ENCODE measurements at regions not wholly inside any gene's neighbourhood (a gene's known extent, or its start where the extent isn't known, plus 50 kb on each side); places are given as distances from the start of the nearest gene placed in this dataset.

DNA sequence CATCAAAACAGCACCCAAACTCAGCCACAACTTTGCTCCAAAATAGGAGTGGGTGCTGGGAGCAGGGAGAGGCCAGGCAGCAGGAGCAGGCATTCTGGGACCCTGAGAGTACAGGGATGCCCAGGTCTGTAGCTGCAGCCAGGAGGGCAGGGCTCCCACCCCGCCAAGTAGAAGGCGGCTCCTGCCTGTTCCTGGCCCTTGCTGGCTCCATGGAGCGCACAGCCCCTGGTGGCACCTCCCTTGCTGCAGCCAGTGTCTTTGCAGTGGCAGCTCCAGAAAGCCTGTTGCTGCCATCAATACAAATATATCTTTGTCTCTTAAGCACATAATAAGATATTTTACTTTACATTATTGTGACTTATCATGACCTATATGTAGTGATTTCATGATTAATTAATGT is 1096.5 kb downstream of the FSCB start:
- no peak for TF ChIP-seq CTCF (IDR thresholded peaks at IDR 0.05)
- TF ChIP-seq POLR2A (IDR thresholded peaks at IDR 0.05): no peak
